ENCODE measurements at regions not wholly inside any gene's neighbourhood (a gene's known extent, or its start where the extent isn't known, plus 50 kb on each side); places are given as distances from the start of the nearest gene placed in this dataset.

DNA sequence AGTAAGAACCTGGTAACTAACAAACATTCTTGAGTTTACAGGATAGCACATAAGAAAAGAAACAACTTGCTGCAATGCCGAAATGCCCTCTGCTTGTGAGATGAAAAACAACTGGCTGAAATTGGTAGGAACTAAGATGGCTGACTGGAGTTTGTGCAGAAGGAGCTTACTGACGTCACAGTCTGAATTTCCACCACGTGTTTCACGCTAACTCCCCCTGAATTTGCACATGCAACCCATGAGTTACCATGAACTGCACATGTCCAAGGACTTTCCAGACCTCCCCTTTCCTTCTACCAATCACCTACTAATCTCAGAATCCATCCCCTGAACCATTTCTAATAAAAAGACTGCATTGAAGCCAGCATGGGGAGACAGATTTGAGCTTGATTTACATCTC, 86.3 kb upstream of the KCND2 start:
- TF ChIP-seq, protein P1, sequence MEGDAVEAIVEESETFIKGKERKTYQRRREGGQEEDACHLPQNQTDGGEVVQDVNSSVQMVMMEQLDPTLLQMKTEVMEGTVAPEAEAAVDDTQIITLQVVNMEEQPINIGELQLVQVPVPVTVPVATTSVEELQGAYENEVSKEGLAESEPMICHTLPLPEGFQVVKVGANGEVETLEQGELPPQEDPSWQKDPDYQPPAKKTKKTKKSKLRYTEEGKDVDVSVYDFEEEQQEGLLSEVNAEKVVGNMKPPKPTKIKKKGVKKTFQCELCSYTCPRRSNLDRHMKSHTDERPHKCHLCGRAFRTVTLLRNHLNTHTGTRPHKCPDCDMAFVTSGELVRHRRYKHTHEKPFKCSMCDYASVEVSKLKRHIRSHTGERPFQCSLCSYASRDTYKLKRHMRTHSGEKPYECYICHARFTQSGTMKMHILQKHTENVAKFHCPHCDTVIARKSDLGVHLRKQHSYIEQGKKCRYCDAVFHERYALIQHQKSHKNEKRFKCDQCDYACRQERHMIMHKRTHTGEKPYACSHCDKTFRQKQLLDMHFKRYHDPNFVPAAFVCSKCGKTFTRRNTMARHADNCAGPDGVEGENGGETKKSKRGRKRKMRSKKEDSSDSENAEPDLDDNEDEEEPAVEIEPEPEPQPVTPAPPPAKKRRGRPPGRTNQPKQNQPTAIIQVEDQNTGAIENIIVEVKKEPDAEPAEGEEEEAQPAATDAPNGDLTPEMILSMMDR (IDR thresholded peaks at IDR 0.05; ENCODE audit: borderline replicate concordance, extremely low read depth, low read length, poor library complexity, severe bottlenecking): no peak
- no peak for TF ChIP-seq EZH2 (IDR thresholded peaks at IDR 0.05; ENCODE audit: borderline replicate concordance, low read depth, low read length, severe bottlenecking)

All from DND-41 (cell line).